OCI-LY7 (cell line): ENCODE measurements at regions not wholly inside any gene's neighbourhood (a gene's known extent, or its start where the extent isn't known, plus 50 kb on each side); places are given as distances from the start of the nearest gene placed in this dataset.

Experiments used
- BruUV-seq: library from RNA; stranded (reverse); fragments of 400-500 nt; replicated peaks from 2 replicates; lab custom pipeline; 2021; lab: Mats Ljungman, UMichigan
- CTCF ChIA-PET: fragments of 300-600 bp; sonication (Branson Sonifier 250); formaldehyde crosslinking; loops from one replicate; lab custom pipeline; 2022; ENCODE audit warnings: antibody characterized with exemption; ENCODE audit not compliant: unreplicated experiment; lab: Charles Lee
- POLR2A ChIA-PET: fragments of 300-600 bp; sonication (Branson Sonifier 250); formaldehyde crosslinking; loops from one replicate; lab custom pipeline; 2022; ENCODE audit warnings: antibody characterized with exemption; lab: Charles Lee
- DNase-seq: peaks from one replicate; pipeline ENCODE4 v3.0.0-alpha.2; 2015; ENCODE audit warnings: low spot score
- H2AFZ ChIP-seq: fragments of 200-600 bp; sonication (generic), shearing (Covaris generic); 2 replicates; pipeline ENCODE4 v1.6.1; 2014; ENCODE audit warnings: mild to moderate bottlenecking, antibody characterized with exemption, low read length, moderate library complexity
- H3K27ac ChIP-seq: fragments of 200-600 bp; sonication (generic); 2 replicates; pipeline ENCODE4 v1.5.1; 2014; ENCODE audit warnings: mixed run types, low read depth, mild to moderate bottlenecking, moderate library complexity, low read length, inconsistent platforms; ENCODE audit not compliant: poor library complexity, severe bottlenecking
- H3K36me3 ChIP-seq: fragments of 200-600 bp; sonication (generic); 2 replicates; pipeline ENCODE4 v1.6.1; 2014; ENCODE audit warnings: mild to moderate bottlenecking, antibody characterized with exemption, low read length, moderate library complexity, mixed read lengths; ENCODE audit not compliant: insufficient read depth
- H3K4me1 ChIP-seq: fragments of 200-600 bp; sonication (generic); 2 replicates; pipeline ENCODE4 v1.5.1; 2014; ENCODE audit warnings: mild to moderate bottlenecking, low read length; ENCODE audit not compliant: insufficient read depth, poor library complexity, severe bottlenecking
- H3K4me2 ChIP-seq: fragments of 200-600 bp; sonication (generic); 2 replicates; pipeline ENCODE4 v1.6.1; 2014; ENCODE audit warnings: mild to moderate bottlenecking, low read length
- H3K4me3 ChIP-seq: fragments of 200-600 bp; sonication (generic); 2 replicates; pipeline ENCODE4 v1.5.1; 2014; ENCODE audit warnings: mild to moderate bottlenecking, low read depth, low read length; ENCODE audit not compliant: poor library complexity, severe bottlenecking
- H3K79me2 ChIP-seq: fragments of 200-600 bp; sonication (generic); 2 replicates; pipeline ENCODE4 v1.6.1; 2016; ENCODE audit warnings: low read depth, mild to moderate bottlenecking, low read length, moderate library complexity, mixed read lengths; ENCODE audit not compliant: insufficient read depth
- H3K9me2 ChIP-seq: fragments of 200-600 bp; sonication (generic); 2 replicates; pipeline ENCODE4 v1.6.1; 2016; ENCODE audit warnings: mild to moderate bottlenecking, low read length, mixed read lengths; ENCODE audit not compliant: insufficient read depth
- H3K9me3 ChIP-seq: fragments of 200-600 bp; sonication (generic); 2 replicates; pipeline ENCODE4 v1.6.1; 2014; ENCODE audit warnings: mild to moderate bottlenecking, mixed run types, low read length, mixed read lengths
- H4K20me1 ChIP-seq: fragments of 200-600 bp; sonication (generic); 2 replicates; pipeline ENCODE4 v1.6.1; 2014; ENCODE audit warnings: mild to moderate bottlenecking, antibody characterized with exemption, low read length, moderate library complexity, mixed read lengths; ENCODE audit not compliant: insufficient read depth
- CTCF ChIP-seq: fragments of 200-600 bp; sonication (generic); conservative IDR thresholded peaks from 2 replicates; pipeline ENCODE4 v1.5.1; 2014; ENCODE audit warnings: mild to moderate bottlenecking, antibody characterized with exemption, low read length, moderate library complexity, mixed read lengths
- EZH2phosphoT487 ChIP-seq: fragments of 200-600 bp; sonication (generic); IDR thresholded peaks from 2 replicates; pipeline ENCODE4 v1.6.1; 2018; ENCODE audit warnings: low read depth, borderline replicate concordance, mild to moderate bottlenecking, mixed run types, antibody characterized with exemption, low read length, moderate library complexity, mixed read lengths
- intact Hi-C: fragments of 100-400 bp; cut with micrococcal nuclease; formaldehyde crosslinking; loops from one replicate; pipeline ENCODE4 v1.10.0; 2022; ENCODE audit not compliant: unreplicated experiment

GRCh38 chr3:107150675-107151074 is 226.6 kb upstream of the CCDC54 start:
- TF ChIP-seq CTCF (no peak), EZH2phosphoT487 (no peak)
- Histone ChIP-seq H3K9me2 (no peaks in the 10 kb centered on the region), H3K79me2 (no peaks in the 10 kb centered on the region), H3K36me3 (no peaks in the 10 kb centered on the region), H3K4me2 (no peak overlapping the region), H3K9me3 (no peaks in the 10 kb centered on the region), H2AFZ (no peak overlapping the region), H3K4me1 (peaks cover 14% of the 10 kb centered on the region), H3K4me3 (no peak overlapping the region), H4K20me1 (no peaks in the 10 kb centered on the region), H3K27ac (no peak overlapping the region)
- DNase-seq = no peak
- ChIA-PET POLR2A (no interaction called here), CTCF (no interaction called here)
- intact Hi-C loops = no loop called here
- BruUV-seq = no TSS peak

DNA sequence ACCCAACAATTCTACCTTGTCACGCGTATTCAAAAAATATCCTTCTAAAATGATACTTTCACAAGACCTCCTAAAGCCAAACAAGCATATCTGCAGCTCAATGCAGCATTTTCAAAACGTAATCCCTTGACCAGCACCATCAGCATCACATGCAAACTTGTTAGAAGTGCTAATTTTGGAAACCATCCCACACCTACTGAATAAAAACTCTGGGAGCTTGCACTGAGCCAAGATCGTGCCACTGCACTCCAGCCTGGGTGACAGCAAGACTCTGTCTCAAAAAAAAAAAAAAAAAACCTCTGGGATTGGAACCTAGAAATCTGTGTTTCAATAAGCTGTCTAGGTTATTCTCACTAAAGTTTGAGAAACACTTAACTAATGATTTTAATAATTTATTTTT is 223.3 kb upstream of the CCDC54 start:
- DNase-seq = no peak
- peaks cover 14% of the 10 kb centered on the region for H3K4me1 ChIP-seq
- H3K79me2 ChIP-seq = no peaks in the 10 kb centered on the region
- intact Hi-C loops = no loop called here
- H3K27ac ChIP-seq = no peak overlapping the region
- no peak overlapping the region for H3K4me3 ChIP-seq
- H4K20me1 ChIP-seq = no peaks in the 10 kb centered on the region
- H3K9me2 ChIP-seq = no peaks in the 10 kb centered on the region
- H3K36me3 ChIP-seq = no peaks in the 10 kb centered on the region
- no TSS peak for BruUV-seq
- no peak overlapping the region for H2AFZ ChIP-seq
- ChIA-PET CTCF (interaction anchor here (0.5 kb wide), 1 partner anchor 155 kb away, joined by 3 read pairs; no protein-coding TSS in a partner anchor), POLR2A (interaction anchor here (0.6 kb wide), 1 partner anchor 75 kb away, joined by 3 read pairs; no protein-coding TSS in a partner anchor)
- H3K9me3 ChIP-seq = no peaks in the 10 kb centered on the region
- H3K4me2 ChIP-seq = no peak overlapping the region
- no peak for TF ChIP-seq EZH2phosphoT487
- no peak for TF ChIP-seq CTCF

GRCh38 chr3:107172411-107172810 is 204.8 kb upstream of the CCDC54 start:
- intact Hi-C loops = no loop called here
- Histone ChIP-seq H4K20me1 (no peaks in the 10 kb centered on the region), H3K4me1 (no peaks in the 10 kb centered on the region), H2AFZ (no peak overlapping the region), H3K4me2 (no peak overlapping the region), H3K79me2 (no peaks in the 10 kb centered on the region), H3K36me3 (no peaks in the 10 kb centered on the region), H3K9me2 (no peaks in the 10 kb centered on the region), H3K9me3 (0 out of 2 replicates have a peak, but pooled peaks cover 4% of the 10 kb centered on the region), H3K4me3 (no peak overlapping the region), H3K27ac (no peak overlapping the region)
- ChIA-PET CTCF (no interaction called here), POLR2A (no interaction called here)
- no peak for TF ChIP-seq EZH2phosphoT487
- no peak for TF ChIP-seq CTCF
- no TSS peak for BruUV-seq
- no peak for DNase-seq
